ENCODE measurements at regions not wholly inside any gene's neighbourhood (a gene's known extent, or its start where the extent isn't known, plus 50 kb on each side); places are given as distances from the start of the nearest gene placed in this dataset.

DNA sequence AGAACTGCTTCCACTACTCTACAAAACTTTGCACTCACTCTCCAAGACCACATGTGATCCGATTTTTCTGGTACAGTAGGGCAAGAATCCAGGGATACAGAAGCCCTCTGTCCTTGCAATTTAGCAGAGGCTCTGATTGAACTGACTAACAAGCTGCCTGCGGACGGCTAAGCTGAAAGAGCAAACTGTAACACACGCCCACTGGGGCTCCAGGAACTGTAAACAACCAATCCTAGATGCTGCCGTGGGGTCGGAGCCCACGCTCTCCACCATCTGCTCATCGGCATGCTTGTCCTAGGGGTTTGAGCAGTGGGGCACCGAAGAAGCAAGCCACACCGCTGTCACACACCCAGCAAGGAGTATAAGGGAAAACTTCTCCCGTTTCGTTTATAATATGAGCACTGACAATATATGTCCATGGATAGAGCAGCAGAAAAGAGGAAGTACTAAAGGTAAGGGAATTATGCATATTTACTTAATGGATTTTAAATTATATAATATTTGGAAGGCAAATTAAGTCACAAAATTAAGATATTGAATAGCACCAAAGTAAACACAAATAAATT lies 634.4 kb upstream of the POT1 start:
- TF ChIP-seq, protein P1, sequence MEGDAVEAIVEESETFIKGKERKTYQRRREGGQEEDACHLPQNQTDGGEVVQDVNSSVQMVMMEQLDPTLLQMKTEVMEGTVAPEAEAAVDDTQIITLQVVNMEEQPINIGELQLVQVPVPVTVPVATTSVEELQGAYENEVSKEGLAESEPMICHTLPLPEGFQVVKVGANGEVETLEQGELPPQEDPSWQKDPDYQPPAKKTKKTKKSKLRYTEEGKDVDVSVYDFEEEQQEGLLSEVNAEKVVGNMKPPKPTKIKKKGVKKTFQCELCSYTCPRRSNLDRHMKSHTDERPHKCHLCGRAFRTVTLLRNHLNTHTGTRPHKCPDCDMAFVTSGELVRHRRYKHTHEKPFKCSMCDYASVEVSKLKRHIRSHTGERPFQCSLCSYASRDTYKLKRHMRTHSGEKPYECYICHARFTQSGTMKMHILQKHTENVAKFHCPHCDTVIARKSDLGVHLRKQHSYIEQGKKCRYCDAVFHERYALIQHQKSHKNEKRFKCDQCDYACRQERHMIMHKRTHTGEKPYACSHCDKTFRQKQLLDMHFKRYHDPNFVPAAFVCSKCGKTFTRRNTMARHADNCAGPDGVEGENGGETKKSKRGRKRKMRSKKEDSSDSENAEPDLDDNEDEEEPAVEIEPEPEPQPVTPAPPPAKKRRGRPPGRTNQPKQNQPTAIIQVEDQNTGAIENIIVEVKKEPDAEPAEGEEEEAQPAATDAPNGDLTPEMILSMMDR (IDR thresholded peaks at IDR 0.05; ENCODE audit: extremely low read depth, insufficient read depth, missing control alignments), result no peak
- no peak for DNase-seq (ENCODE audit: low spot score)
- in situ Hi-C loops (cut with MboI; ENCODE audit: low pct_unique_long_range_greater_than_20kb, low sequenced_read_pairs, unreplicated experiment), result no loop called here

DNA sequence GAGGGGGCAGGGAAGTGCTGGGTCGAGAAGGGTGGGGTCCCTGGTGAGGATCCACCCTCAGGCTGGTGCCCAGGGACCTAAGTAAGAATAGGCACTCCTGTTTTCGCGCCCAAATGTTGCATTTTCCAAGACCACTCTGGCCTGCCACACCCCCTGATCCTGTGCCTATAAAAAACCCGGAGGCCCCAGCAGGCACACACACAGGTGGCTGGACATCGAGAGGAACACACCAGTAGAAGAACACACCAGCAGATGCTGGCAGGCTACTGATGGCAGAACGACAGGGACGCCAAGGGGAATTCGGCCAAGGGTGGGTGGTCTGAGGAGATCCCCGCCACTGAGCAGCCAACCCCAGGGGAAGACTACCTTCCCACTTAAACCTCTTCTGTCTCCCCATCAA lies 633.9 kb upstream of the POT1 start:
- in situ Hi-C loops (cut with MboI; ENCODE audit: low pct_unique_long_range_greater_than_20kb, low sequenced_read_pairs, unreplicated experiment), result no loop called here
- DNase-seq (ENCODE audit: low spot score), result no peak
- TF ChIP-seq, protein P1 (IDR thresholded peaks at IDR 0.05; ENCODE audit: extremely low read depth, insufficient read depth, missing control alignments), result no peak

DNA sequence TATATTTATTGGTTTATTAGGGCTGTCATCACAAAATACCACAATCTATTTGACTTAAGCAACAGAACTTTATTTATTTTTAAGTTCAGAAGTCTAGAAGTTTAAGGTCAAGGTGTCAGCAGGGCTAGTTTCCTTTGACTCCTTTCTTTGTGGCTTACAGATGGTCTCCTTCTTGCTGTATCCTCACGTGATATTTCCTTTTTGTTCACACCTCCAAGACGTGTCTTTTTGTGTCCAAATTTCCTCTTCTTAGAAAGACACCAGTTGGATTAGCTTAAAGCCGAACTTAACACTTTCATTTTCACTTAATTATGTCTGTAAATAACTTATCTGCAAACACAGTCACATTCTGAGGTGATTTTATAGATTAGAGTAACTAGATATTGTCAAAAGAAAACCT lies 631.4 kb upstream of the POT1 start:
- DNase-seq (ENCODE audit: low spot score), result no peak
- TF ChIP-seq, protein P1 (IDR thresholded peaks at IDR 0.05; ENCODE audit: extremely low read depth, insufficient read depth, missing control alignments), result no peak
- in situ Hi-C loops (cut with MboI; ENCODE audit: low pct_unique_long_range_greater_than_20kb, low sequenced_read_pairs, unreplicated experiment), result no loop called here

DNA sequence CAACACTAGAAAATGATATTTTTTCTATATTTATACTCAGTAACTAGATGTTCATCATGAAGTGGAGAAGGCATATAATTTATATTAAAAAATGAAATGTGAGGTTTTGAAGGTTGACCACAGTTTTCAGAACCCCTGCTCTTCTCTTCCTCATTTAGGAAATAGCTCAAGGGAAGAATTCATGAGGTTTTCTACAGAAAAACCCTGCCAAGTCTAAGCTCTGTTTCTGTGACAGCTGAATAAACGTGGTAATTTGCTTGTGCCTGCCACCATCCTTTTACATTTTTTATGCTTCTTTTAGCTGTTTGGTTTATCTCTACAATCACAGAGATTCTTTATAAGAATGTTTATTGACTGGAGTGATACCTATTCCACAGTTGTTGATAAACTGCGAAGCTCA lies 630.3 kb upstream of the POT1 start:
- TF ChIP-seq, protein P1 (IDR thresholded peaks at IDR 0.05; ENCODE audit: extremely low read depth, insufficient read depth, missing control alignments), result no peak
- DNase-seq (ENCODE audit: low spot score), result no peak
- in situ Hi-C loops (cut with MboI; ENCODE audit: low pct_unique_long_range_greater_than_20kb, low sequenced_read_pairs, unreplicated experiment), result no loop called here

DNA sequence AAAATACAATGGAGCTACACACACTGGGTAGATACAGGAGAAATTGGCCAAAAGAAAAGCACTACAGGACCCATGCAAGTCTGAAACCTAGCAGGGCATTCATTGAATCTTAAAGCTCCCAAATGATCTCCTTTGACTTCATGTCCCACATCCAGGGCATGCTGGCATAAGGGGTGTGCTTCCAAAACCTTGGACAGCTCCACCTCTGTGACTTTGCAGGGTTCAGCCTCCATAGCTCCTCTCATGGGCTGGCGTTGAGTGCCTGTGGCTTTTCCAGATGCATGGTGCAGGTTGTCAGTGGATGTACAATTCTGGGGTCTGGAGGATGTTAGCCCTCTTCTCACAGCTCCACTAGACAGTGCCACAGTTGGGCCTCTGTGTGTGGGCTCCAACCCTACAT lies 626.3 kb upstream of the POT1 start:
- no peak for DNase-seq (ENCODE audit: low spot score)
- in situ Hi-C loops (cut with MboI; ENCODE audit: low pct_unique_long_range_greater_than_20kb, low sequenced_read_pairs, unreplicated experiment), result no loop called here
- TF ChIP-seq, protein P1 (IDR thresholded peaks at IDR 0.05; ENCODE audit: extremely low read depth, insufficient read depth, missing control alignments), result no peak

DNA sequence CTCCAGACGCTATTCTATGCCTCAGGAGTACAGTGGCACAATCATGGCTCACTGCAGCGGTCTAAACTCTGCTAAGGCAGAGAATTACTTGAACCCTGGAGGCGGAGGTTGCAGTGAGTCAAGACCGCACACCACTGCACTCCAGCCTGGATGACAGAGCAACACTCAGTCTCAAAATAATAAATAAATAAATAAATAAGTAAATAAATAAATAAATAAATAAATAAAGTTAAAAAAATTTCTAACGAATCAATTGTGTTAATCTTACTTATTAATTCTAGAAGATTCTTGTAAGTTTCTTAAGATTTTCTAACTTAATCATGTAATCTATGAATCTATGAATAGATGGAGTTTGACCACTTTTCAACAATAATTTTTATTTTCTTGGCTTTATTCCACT lies 621.4 kb upstream of the POT1 start:
- TF ChIP-seq, protein P1 (IDR thresholded peaks at IDR 0.05; ENCODE audit: extremely low read depth, insufficient read depth, missing control alignments), result no peak
- no peak for DNase-seq (ENCODE audit: low spot score)
- in situ Hi-C loops (cut with MboI; ENCODE audit: low pct_unique_long_range_greater_than_20kb, low sequenced_read_pairs, unreplicated experiment), result no loop called here

DNA sequence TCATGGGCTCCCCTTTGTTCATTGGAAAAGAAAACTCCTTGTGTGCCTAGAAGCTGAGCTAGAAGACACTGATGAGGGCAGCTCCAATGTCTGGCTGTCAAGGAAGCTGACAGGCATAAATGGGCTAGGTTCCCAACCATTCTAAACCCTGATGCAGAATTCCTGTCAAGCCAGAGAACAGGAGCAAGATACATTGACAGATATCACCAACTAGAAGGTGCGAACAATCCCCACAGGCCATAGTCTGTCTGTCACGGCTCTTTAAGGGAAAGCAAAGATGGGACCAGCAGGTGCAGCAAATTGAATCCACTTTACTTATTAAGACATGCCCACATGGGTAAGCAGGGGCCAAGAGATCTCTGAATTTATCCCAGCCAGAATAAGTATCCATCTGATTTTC lies 617.9 kb upstream of the POT1 start:
- in situ Hi-C loops (cut with MboI; ENCODE audit: low pct_unique_long_range_greater_than_20kb, low sequenced_read_pairs, unreplicated experiment), result no loop called here
- DNase-seq (ENCODE audit: low spot score), result no peak
- TF ChIP-seq, protein P1 (IDR thresholded peaks at IDR 0.05; ENCODE audit: extremely low read depth, insufficient read depth, missing control alignments), result no peak
